Esophagus (tissue), 2 donors: ENCODE measurements at regions not wholly inside any gene's neighbourhood (a gene's known extent, or its start where the extent isn't known, plus 50 kb on each side); places are given as distances from the start of the nearest gene placed in this dataset.

Source experiments
- H3K27ac ChIP-seq, 2 donors: one replicate each; pipeline ENCODE4 v1.5.1; 2013; ENCODE audit warnings: low read depth in 2 of 2, mild to moderate bottlenecking in 2 of 2, inconsistent platforms in 1 of 2, low read length in 1 of 2, moderate library complexity in 1 of 2
- H3K27me3 ChIP-seq, 2 donors: one replicate each; pipeline ENCODE4 v1.6.1; 2013; ENCODE audit warnings: low read length in 2 of 2, control low read depth in 1 of 2, mild to moderate bottlenecking in 1 of 2; ENCODE audit not compliant: insufficient read depth in 2 of 2, control insufficient read depth in 1 of 2
- H3K36me3 ChIP-seq, 2 donors: one replicate each; pipeline ENCODE4 v1.6.1; 2013; ENCODE audit warnings: low read length in 1 of 2; ENCODE audit not compliant: control insufficient read depth in 2 of 2, insufficient read depth in 2 of 2
- H3K4me1 ChIP-seq, 2 donors: one replicate each; pipeline ENCODE4 v1.6.1; 2013; ENCODE audit warnings: low read length in 1 of 2; ENCODE audit not compliant: control insufficient read depth in 2 of 2, insufficient read depth in 2 of 2
- H3K4me3 ChIP-seq, 2 donors: one replicate each; pipeline ENCODE4 v1.5.1; 2013; ENCODE audit warnings: low read length in 2 of 2, mild to moderate bottlenecking in 2 of 2, low read depth in 1 of 2, moderate library complexity in 1 of 2
- H3K9me3 ChIP-seq, 2 donors: one replicate each; pipeline ENCODE4 v1.6.1; 2013; ENCODE audit warnings: mild to moderate bottlenecking in 2 of 2, low read depth in 1 of 2, low read length in 1 of 2, moderate library complexity in 1 of 2; ENCODE audit not compliant: control insufficient read depth in 2 of 2, insufficient read depth in 1 of 2
- WGBS, 2 donors: extraction: QIAGEN DNeasy Blood & Tissue Kit; methylation state at CpG; one replicate each; pipeline ENCODE4 v1.1.7; 2013; 5-methylcytosine and 5-hydroxymethylcytosine counted together
- donor health status: healthy with polysubstance abuse.
- donor health status: Bipolar disorder and iron deficiency.

DNA sequence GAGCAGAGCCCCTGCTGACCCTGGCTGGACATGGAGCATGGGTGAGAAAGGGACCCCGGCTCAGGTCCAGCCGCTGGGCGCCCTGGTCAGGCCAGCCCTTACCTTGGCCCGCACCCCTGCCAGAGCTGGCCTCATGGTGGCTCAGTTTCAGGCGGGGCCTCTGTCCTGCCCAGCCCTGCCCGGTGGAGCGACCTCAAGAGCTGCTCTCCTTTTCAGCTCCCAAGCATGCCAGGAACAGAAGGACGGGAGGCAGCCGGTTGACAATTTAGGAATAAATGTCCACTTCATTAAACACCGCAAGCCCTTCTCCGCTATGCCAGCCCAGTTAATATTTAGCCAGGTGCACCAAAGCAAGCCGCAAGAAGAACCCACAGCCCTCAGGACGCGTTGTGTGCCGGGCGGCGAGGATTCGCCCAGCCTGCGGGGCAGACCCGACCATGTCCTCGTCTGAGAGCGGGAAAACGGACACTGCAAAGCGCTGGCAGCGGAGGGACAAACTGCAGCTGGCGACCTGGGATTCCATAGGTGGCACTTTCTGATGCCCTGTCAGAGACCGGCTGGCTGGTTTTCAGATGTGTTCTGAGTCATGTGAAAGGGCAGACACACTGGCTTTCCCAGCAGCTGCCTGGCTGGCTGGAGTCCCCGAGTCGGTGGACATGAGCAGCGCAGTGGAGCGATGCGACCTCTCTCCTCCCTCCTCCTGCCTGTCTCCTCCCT, 221.9 kb downstream of the TTLL2 start:
- H3K36me3 ChIP-seq = no peaks in the 10 kb centered on the region
- 89 to 93% methylated on average over 32 of the region's 32 CpGs for WGBS, 2 donors
- no peaks in the 10 kb centered on the region for H3K9me3 ChIP-seq
- no peak overlapping the region for H3K27ac ChIP-seq
- H3K4me1 ChIP-seq = peaks cover 0 to 3% of the 10 kb centered on the region in 2 donors
- no peaks in the 10 kb centered on the region for H3K27me3 ChIP-seq
- H3K4me3 ChIP-seq = no peak overlapping the region

DNA sequence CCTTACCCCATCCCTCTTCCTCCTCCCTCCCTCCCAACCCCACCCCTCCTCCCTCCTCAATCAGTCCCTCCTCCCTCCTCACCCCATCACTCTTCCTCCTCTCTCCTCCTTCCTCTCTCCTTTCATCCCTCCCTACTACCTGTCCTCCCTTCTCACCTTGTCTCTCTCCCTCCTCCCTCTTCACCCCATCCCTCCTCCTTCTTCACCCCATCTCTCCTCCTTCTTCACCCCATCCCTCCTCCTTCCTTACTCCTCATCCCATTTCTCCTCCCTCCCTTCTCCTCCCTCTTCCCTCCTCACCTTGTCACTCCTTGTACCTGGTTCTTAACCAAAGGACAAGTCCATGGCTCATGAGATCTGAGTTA, 222.4 kb downstream of the TTLL2 start:
- no peaks in the 10 kb centered on the region for H3K9me3 ChIP-seq
- no peaks in the 10 kb centered on the region for H3K27me3 ChIP-seq
- H3K27ac ChIP-seq = no peak overlapping the region

DNA sequence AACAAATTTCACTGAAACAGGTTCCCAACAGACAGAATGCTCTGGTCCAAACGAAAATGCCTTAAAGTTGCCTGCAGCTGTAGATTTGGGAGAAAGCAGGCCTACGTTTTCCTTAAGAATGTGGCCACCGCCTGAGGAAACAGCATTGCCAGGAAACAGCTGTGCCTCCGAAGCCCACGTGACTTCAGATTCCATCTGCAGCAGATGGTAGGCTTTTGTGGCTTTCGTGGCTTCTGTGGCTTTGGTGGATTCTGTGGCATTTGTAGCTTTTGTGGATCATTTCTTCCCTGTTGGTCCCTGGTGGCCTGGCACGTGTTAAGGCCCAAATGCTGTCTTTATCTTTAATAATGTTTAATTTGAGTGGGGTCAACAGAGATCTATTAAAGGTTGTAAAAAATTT, 222.9 kb downstream of the TTLL2 start:
- WGBS, 2 donors = 55 to 62% methylated on average over 7 of the region's 7 CpGs
- Histone ChIP-seq H3K4me3 (no peak overlapping the region), H3K27me3 (no peaks in the 10 kb centered on the region), H3K27ac (no peak overlapping the region), H3K9me3 (no peaks in the 10 kb centered on the region), H3K4me1 (peaks cover 0 to 3% of the 10 kb centered on the region in 2 donors), H3K36me3 (no peaks in the 10 kb centered on the region)

More for the DNA sequence above, 222.4 kb downstream of the TTLL2 start:
- no peak overlapping the region for H3K4me3 ChIP-seq
- H3K36me3 ChIP-seq = no peaks in the 10 kb centered on the region
- peaks cover 0 to 3% of the 10 kb centered on the region in 2 donors for H3K4me1 ChIP-seq

DNA sequence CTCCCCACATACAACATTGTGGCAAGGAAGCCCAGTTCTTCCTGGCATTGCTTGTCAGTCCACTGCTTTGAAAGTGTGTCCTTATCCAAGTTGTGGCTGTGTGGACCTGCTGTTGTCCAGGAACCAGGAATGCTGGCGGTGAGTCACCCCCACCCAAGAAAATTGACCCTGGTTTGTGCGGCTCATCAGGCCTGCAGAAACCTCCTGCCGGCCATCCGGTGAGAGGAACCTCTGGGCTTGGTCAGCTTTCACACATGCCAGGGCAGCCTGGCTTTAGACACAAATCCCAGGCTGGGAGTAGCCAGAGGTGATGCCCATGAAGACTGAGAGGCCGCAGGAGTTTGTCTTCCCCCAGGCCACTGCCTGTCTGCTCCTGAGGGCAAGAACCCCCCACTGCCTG, 223.6 kb downstream of the TTLL2 start:
- H3K9me3 ChIP-seq = no peaks in the 10 kb centered on the region
- no peaks in the 10 kb centered on the region for H3K36me3 ChIP-seq
- H3K27ac ChIP-seq = no peak overlapping the region
- H3K27me3 ChIP-seq = no peaks in the 10 kb centered on the region
- no peak overlapping the region for H3K4me3 ChIP-seq
- WGBS, 2 donors = 78 to 92% methylated on average over 5 of the region's 5 CpGs
- peaks cover 0 to 3% of the 10 kb centered on the region in 2 donors for H3K4me1 ChIP-seq

DNA sequence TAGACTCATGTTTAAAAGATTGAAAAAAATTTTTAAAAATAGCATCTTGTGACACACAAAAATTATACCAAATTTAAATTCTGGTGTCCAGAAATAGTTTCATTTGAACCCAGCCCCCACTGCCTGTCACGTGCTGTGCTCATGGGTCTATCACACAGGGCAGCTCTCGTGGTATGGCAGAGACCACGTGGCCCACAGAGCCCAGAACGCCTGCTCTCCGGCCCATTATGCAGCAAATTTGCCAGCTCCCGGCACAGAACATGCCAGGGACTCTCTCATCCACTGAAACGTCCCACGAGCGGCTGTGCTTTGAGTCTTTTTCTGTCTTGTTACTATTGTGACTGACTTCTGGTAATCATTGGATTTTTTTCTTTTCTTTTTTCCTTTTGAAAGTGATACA, 224.3 kb downstream of the TTLL2 start:
- H3K9me3 ChIP-seq = peaks cover 0 to under 1% of the 10 kb centered on the region in 2 donors
- H3K4me1 ChIP-seq = peaks cover 0 to 3% of the 10 kb centered on the region in 2 donors
- no peak overlapping the region for H3K4me3 ChIP-seq
- no peaks in the 10 kb centered on the region for H3K27me3 ChIP-seq
- 84 to 86% methylated on average over 9 of the region's 9 CpGs for WGBS, 2 donors
- H3K36me3 ChIP-seq = no peaks in the 10 kb centered on the region
- no peak overlapping the region for H3K27ac ChIP-seq

DNA sequence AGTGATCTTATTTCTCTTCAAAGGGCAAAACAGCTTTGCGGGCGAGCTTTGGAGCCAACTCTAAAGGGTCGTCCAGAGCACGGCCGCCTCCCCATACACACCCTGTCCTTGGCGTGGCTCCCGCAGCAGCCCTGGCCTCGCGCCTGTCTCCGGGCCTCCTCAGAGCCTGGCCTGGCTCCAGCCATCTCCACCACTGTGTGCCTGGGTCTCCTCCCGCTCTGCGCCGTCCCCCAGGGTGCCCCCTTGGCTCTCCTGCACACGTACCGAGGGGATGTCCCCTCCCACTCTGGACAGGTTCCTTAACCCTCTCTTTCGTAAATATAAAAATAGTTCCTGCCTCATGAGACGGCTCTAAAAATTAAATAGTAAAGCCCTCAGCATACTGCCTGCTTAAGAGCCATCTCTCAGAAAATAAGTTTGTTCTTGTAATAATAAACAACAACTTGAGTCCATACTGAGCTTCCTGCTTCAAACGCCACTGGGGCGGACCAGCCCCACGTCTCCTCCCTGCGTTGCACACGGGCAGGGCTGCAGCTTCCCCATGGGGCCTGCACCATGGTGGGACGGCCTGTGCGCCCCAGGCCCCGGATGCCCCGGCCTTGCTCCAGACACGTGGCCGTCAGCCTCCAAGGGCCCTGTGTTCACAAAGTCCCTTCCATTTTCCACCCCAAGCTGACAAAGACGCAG, 226.2 kb downstream of the TTLL2 start:
- WGBS, 2 donors = 33 to 48% methylated on average over 29 of the region's 29 CpGs

DNA sequence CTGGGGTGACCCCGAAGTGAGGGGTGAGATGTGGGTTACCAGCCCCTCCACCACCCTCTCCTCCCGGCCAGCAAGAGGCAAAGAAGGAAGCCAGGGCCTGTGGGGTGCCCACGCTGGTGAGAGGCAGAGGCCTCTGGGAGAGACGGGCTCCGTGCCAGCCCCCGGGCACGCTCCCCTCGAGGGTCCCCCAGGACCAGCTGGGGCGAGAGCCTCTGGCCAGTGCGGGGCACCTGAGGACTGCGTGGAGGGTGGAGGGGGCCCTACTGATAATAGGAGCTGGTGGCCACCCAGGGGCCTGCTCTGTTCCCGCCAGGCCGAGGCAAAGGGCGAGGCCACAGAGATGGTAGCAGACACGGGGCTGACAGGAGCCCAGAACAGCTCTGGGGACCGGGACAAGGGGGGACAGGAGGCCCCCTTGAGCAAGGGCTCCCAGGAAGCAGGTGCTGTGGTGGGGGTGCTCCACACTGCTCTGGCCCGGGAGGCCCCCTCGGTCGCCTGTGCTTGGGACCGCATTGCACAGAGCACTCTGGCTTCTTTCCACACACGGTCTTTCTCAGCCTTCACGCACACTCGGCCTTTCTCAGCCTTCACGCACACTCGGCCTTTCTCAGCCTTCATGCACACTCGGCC, 226.9 kb downstream of the TTLL2 start:
- 86 to 87% methylated on average over 23 to 26 of the region's 26 CpGs for WGBS, 2 donors
- no peaks in the 10 kb centered on the region for H3K27me3 ChIP-seq
- no peaks in the 10 kb centered on the region for H3K36me3 ChIP-seq
- H3K9me3 ChIP-seq = peaks cover 0 to 3% of the 10 kb centered on the region in 2 donors
- no peak overlapping the region for H3K4me3 ChIP-seq
- H3K27ac ChIP-seq = peak overlapping the region in 1 of 2 donors; percentile 4
- peaks cover 0 to 3% of the 10 kb centered on the region in 2 donors for H3K4me1 ChIP-seq

More for the DNA sequence above, 226.2 kb downstream of the TTLL2 start:
- Histone ChIP-seq H3K36me3 (no peaks in the 10 kb centered on the region), H3K27ac (peak overlapping the region in 1 of 2 donors; percentile 4), H3K27me3 (no peaks in the 10 kb centered on the region), H3K4me1 (peaks cover 0 to 3% of the 10 kb centered on the region in 2 donors), H3K4me3 (no peak overlapping the region), H3K9me3 (peaks cover 0 to 3% of the 10 kb centered on the region in 2 donors)

DNA sequence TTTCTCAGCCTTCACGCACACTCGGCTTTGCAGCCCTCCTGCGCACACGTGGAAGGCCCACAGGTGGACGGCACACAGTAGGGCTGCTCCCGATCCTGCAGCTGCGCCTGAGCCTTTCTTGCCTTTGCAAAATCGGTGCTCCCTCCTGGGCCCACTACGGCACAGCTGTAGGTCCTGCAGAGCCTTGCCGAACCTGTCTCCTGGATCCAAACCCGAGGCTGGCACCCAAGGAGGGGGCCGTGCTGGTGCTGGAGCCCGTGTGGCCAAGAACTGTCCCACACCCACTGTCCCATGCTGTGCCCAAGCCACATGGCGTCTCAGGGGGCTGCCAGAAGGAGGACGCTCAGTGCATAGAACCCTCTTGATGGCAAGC, 227.4 kb downstream of the TTLL2 start:
- WGBS, 2 donors = 92 to 95% methylated on average over 15 of the region's 15 CpGs

DNA sequence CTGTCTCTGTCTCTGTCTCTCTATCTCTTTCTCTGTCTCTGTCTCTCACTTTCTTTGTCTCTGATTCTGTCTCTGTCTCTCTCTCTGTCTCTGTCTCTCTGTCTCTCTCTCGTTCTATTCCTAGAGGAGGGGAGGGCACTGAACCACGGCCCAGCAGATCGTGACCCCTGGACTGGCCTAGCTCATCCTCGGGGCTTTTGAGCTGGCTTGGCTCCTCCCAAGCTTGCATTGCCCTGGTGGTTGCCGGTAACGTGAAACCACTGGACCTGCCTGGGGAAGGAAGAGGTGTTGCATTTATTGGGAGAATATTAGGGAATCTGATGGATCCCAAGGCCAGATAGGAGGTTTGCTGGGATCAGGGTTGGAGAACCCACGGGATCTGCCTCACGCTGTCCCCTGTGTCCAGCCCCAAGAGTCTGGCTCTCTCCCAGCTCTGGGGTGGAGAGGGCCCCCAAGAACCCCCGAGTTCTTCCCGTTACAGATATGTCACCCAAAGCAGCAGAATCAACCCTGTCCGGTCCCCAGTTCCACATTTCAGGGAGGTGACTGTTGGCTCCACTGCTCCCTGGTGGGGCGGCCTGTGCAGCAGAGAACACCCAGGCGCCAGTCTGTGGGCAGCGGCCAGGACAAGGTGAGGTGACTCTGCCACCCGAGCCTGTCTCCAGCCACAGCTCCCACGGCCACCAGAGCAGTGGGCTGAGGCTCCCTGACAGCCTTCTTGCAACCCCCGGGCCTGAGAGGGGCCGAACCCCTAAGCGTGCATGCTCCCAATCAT, 228.3 kb downstream of the TTLL2 start:
- no peak overlapping the region for H3K27ac ChIP-seq
- peaks cover 0 to 3% of the 10 kb centered on the region in 2 donors for H3K4me1 ChIP-seq
- 90 to 91% methylated on average over 19 of the region's 19 CpGs for WGBS, 2 donors

More for the DNA sequence above, 227.4 kb downstream of the TTLL2 start:
- no peaks in the 10 kb centered on the region for H3K27me3 ChIP-seq
- peaks cover 0 to 3% of the 10 kb centered on the region in 2 donors for H3K4me1 ChIP-seq
- H3K4me3 ChIP-seq = no peak overlapping the region
- no peak overlapping the region for H3K27ac ChIP-seq
- no peaks in the 10 kb centered on the region for H3K36me3 ChIP-seq
- peaks cover 0 to 3% of the 10 kb centered on the region in 2 donors for H3K9me3 ChIP-seq

More for the DNA sequence above, 228.3 kb downstream of the TTLL2 start:
- H3K27me3 ChIP-seq = no peaks in the 10 kb centered on the region
- H3K4me3 ChIP-seq = no peak overlapping the region
- peaks cover 0 to 3% of the 10 kb centered on the region in 2 donors for H3K9me3 ChIP-seq
- no peaks in the 10 kb centered on the region for H3K36me3 ChIP-seq
